Pancreas (tissue), 10 donors: ENCODE measurements at regions not wholly inside any gene's neighbourhood (a gene's known extent, or its start where the extent isn't known, plus 50 kb on each side); places are given as distances from the start of the nearest gene placed in this dataset.

ENCODE experiments used
- ATAC-seq, 4 donors: fragments of 200-7000 bp; cut with Tn5 transposase; one replicate each; pipeline versions ENCODE4 v1.8.0 to v1.9.1; 2020; ENCODE audit warnings: mild to moderate bottlenecking in 4 of 4, moderate library complexity in 4 of 4
- DNase-seq, 6 donors: peaks; one replicate each; pipeline ENCODE4 v3.0.0-alpha.2; 2020
- FAIRE-seq: peaks from 2 replicates; lab custom pipeline; 2012; peaks lifted over from hg19 to GRCh38; lab: Jason Lieb, UNC
- H3K27ac ChIP-seq, 4 donors: fragments of 200-600 bp; sonication (generic); 1 replicate in 3 of 4; 2 replicates in 1 of 4; pipeline versions ENCODE4 v1.5.0 to v1.8.0; 2020
- H3K27me3 ChIP-seq, 4 donors: fragments of 200-600 bp; one replicate each; pipeline ENCODE4 v1.8.0; 2021
- H3K36me3 ChIP-seq, 3 donors: fragments of 200-600 bp; sonication (generic) in 1 of 3; one replicate each; pipeline versions ENCODE4 v1.5.0 to v1.8.0; 2020 to 2021
- H3K4me1 ChIP-seq, 3 donors: fragments of 200-600 bp; one replicate each; pipeline ENCODE4 v1.8.0; 2021
- H3K4me3 ChIP-seq, 4 donors: fragments of 200-600 bp; sonication (generic) in 2 of 4; one replicate each; pipeline versions ENCODE4 v1.5.0 to v1.8.0; 2020 to 2021
- H3K9me3 ChIP-seq, 4 donors: fragments of 200-600 bp; one replicate each; pipeline ENCODE4 v1.8.0; 2021
- WGBS, 2 donors: extraction: QIAGEN DNeasy Blood & Tissue Kit; methylation state at CpG; one replicate each; pipeline ENCODE4 v1.1.7; 2013; 5-methylcytosine and 5-hydroxymethylcytosine counted together
- intact Hi-C, 3 donors: fragments of 100-400 bp; cut with DNase I; formaldehyde crosslinking; loops; one replicate each; pipeline versions ENCODE4 v1.11.1 to v1.14.2; 2022
- TF ChIP-seq, protein P1 (sequence below), 4 donors: fragments of 200-600 bp; sonication (generic) in 3 of 4; IDR thresholded peaks; one replicate each; pipeline versions ENCODE4 v1.5.0 to v1.8.0; 2021; ENCODE audit warnings: antibody characterized with exemption in 4 of 4
- donor health status: healthy with polysubstance abuse.
- donor health status: DM: no; HTN: no; CAD: no; lungs with moderate emphysema.
- donor health status: DM: no; HTN: no; CAD: no.
- donor health status: control.
- donor health status: control.
- donor health status: Bipolar disorder and iron deficiency.
- donor health status: DM: yes; HTN: yes; CAD: no.
- donor health status: DM: no; HTN: no; CAD: no.
- donor health status: DM: no; HTN: no; CAD: no.
- donor health status: DM: yes; HTN: yes; CAD: no.

DNA sequence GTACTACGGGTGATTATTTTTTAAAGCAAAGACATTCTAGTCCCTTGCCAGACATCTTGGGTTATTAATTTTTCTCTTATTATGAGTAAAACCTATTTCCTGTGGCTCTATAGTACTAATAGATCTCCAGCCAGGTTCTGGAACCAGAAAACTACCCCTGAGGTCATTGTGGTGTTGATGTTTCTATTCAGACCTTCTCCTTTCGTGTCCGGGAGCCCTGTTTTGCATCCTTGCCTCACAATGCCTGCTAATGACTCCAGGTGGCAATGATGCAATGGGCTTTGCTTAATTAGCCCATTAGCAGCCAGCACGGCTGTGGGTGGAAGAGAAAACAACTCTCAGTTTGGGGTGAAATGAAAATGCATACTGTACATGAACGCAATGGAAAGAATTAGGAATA lies 62.9 kb upstream of the ARG1 start:
- Histone ChIP-seq H3K4me1 (no peaks in the 10 kb centered on the region), H3K9me3 (no peaks in the 10 kb centered on the region), H3K36me3 (no peaks in the 10 kb centered on the region), H3K4me3 (no peak overlapping the region), H3K27me3 (no peaks in the 10 kb centered on the region), H3K27ac (no peak overlapping the region)
- DNase-seq (no peak), ATAC-seq (no peak), FAIRE-seq (no peak)
- TF ChIP-seq, protein P1, sequence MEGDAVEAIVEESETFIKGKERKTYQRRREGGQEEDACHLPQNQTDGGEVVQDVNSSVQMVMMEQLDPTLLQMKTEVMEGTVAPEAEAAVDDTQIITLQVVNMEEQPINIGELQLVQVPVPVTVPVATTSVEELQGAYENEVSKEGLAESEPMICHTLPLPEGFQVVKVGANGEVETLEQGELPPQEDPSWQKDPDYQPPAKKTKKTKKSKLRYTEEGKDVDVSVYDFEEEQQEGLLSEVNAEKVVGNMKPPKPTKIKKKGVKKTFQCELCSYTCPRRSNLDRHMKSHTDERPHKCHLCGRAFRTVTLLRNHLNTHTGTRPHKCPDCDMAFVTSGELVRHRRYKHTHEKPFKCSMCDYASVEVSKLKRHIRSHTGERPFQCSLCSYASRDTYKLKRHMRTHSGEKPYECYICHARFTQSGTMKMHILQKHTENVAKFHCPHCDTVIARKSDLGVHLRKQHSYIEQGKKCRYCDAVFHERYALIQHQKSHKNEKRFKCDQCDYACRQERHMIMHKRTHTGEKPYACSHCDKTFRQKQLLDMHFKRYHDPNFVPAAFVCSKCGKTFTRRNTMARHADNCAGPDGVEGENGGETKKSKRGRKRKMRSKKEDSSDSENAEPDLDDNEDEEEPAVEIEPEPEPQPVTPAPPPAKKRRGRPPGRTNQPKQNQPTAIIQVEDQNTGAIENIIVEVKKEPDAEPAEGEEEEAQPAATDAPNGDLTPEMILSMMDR (IDR thresholded peaks at IDR 0.05), result no peak
- intact Hi-C loops, result no loop called here
- WGBS, 2 donors, result 72 to 73% methylated on average over 5 of the region's 5 CpGs

DNA sequence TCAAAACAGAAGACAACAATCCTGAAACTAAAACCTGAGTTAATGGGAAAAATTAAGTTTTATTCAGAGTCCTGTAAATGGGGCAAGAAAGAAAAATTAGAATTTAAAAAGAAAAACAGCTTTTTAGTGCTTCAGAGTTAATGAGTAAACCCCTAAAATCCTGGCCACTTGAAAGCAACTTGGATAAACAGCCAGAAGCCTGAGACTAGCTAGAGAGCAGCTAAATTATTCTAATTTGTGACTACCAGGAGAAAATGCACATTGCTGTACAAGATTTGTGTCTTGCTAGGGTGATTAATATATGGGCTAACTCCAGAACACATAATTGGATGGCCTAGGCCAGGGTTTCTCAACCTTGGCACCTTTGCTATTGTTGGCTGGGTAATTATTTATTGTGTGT lies 62.4 kb upstream of the ARG1 start:
- H3K27me3 ChIP-seq, result no peaks in the 10 kb centered on the region
- no peaks in the 10 kb centered on the region for H3K9me3 ChIP-seq
- DNase-seq (no peak), ATAC-seq (no peak), FAIRE-seq (no peak)
- no peaks in the 10 kb centered on the region for H3K4me1 ChIP-seq
- no peaks in the 10 kb centered on the region for H3K36me3 ChIP-seq
- intact Hi-C loops, result no loop called here
- TF ChIP-seq, protein P1 (IDR thresholded peaks at IDR 0.05), result no peak
- H3K27ac ChIP-seq, result no peak overlapping the region
- H3K4me3 ChIP-seq, result no peak overlapping the region

DNA sequence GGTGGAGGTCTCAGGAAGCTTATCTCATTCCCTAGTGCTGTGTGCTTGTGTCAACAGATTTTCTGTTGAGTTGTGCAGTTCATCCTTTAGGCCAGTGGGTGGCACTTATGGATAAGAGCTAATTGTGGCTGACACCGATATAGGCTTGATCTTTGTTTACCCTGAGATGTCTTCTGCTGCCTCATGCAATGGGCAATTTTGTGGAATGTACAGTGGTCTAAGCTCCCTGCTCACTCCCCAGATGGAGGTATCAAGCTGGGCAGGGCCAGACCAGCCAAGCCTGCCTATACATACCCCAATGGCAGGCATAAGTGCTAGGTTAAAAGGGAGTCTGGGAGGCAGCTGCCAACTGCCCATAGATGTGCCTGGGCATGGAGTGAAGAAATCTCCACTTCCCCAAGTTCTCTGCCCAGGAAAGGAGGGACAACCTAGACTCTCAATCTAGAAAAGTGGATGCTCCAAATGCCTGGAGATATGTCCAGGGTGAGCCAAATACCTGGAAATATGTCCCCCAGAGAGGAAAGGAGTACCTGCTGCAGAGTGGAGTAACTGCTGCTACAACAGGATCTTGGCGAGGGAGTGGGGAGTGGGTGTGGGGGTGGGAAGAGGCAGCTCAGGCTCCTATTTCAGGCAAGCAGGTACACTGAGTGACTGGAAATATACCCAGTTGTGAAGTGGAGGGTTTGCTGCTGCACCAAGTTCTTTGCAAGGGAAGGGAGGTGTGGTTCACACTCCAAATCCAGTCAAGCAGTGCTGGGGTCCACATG lies 53.2 kb upstream of the ARG1 start:
- Histone ChIP-seq H3K9me3 (no peaks in the 10 kb centered on the region), H3K27ac (no peak overlapping the region), H3K4me3 (no peak overlapping the region), H3K27me3 (no peaks in the 10 kb centered on the region), H3K4me1 (no peaks in the 10 kb centered on the region), H3K36me3 (no peaks in the 10 kb centered on the region)
- ATAC-seq (peak; percentile 46 to 88 (median 84)), DNase-seq (peak in 1 of 6 donors; percentile 17), FAIRE-seq (no peak)
- TF ChIP-seq, protein P1 (IDR thresholded peaks at IDR 0.05), result peak; percentile 10 to 33 (median 30)
- 35 to 56% methylated on average over 2 of the region's 2 CpGs for WGBS, 2 donors
- intact Hi-C loops, result no loop called here
